DOHH2 (cell line): ENCODE measurements at regions not wholly inside any gene's neighbourhood (a gene's known extent, or its start where the extent isn't known, plus 50 kb on each side); places are given as distances from the start of the nearest gene placed in this dataset.

ENCODE experiments used
- H3F3A ChIP-seq: fragments of 200-600 bp; sonication (generic), shearing (Covaris generic); 2 replicates; pipeline ENCODE4 v1.6.0; 2016; ENCODE audit warnings: antibody characterized with exemption, mild to moderate bottlenecking; ENCODE audit not compliant: control insufficient read depth, insufficient read depth
- H3K27ac ChIP-seq: fragments of 200-600 bp; sonication (generic); 2 replicates; pipeline ENCODE4 v1.5.1; 2014; ENCODE audit warnings: low read depth, mild to moderate bottlenecking, low read length, moderate library complexity
- H3K27me3 ChIP-seq: fragments of 200-600 bp; sonication (generic); 2 replicates; pipeline ENCODE4 v1.6.1; 2014; ENCODE audit warnings: mild to moderate bottlenecking, low read length, mixed read lengths; ENCODE audit not compliant: control insufficient read depth
- H3K36me3 ChIP-seq: fragments of 200-600 bp; sonication (generic); 2 replicates; pipeline ENCODE4 v1.6.1; 2014; ENCODE audit warnings: mild to moderate bottlenecking, low read length, moderate library complexity, mixed read lengths; ENCODE audit not compliant: control insufficient read depth
- H3K4me1 ChIP-seq: fragments of 200-600 bp; sonication (generic); 2 replicates; pipeline ENCODE4 v1.6.1; 2014; ENCODE audit warnings: mild to moderate bottlenecking, low read length, mixed read lengths; ENCODE audit not compliant: control insufficient read depth
- H3K4me2 ChIP-seq: fragments of 200-600 bp; sonication (generic); 2 replicates; pipeline ENCODE4 v1.6.0; 2014; ENCODE audit warnings: mild to moderate bottlenecking, low read length, moderate library complexity
- H3K4me3 ChIP-seq: fragments of 200-600 bp; sonication (generic); 2 replicates; pipeline ENCODE4 v1.5.1; 2014; ENCODE audit warnings: mild to moderate bottlenecking, low read length, mixed read lengths
- H3K79me2 ChIP-seq: fragments of 200-600 bp; sonication (generic); 2 replicates; pipeline ENCODE4 v1.6.1; 2014; ENCODE audit warnings: mild to moderate bottlenecking, low read length, mixed read lengths; ENCODE audit not compliant: control insufficient read depth
- H3K9me2 ChIP-seq: fragments of 200-600 bp; sonication (generic); replicated peaks from 2 replicates; pipeline ENCODE4 v1.6.1; 2014; ENCODE audit warnings: mild to moderate bottlenecking, low read length, mixed read lengths; ENCODE audit not compliant: control insufficient read depth
- H3K9me3 ChIP-seq: fragments of 200-600 bp; sonication (generic); 2 replicates; pipeline ENCODE4 v1.6.1; 2014; ENCODE audit warnings: antibody characterized with exemption, low read length, mixed read lengths; ENCODE audit not compliant: control insufficient read depth, insufficient read depth
- H4K20me1 ChIP-seq: fragments of 200-600 bp; sonication (generic); 2 replicates; pipeline ENCODE4 v1.6.0; 2014; ENCODE audit warnings: low read depth, mild to moderate bottlenecking, antibody characterized with exemption, low read length, moderate library complexity; ENCODE audit not compliant: control insufficient read depth, insufficient read depth
- CTCF ChIP-seq: fragments of 200-600 bp; sonication (generic); IDR thresholded peaks from one replicate; pipeline ENCODE4 v1.5.1; 2014; ENCODE audit warnings: antibody characterized with exemption, mild to moderate bottlenecking, low read depth, low read length; ENCODE audit not compliant: poor library complexity, severe bottlenecking
- EZH2phosphoT487 ChIP-seq: fragments of 200-600 bp; sonication (generic); IDR thresholded peaks from 2 replicates; pipeline ENCODE4 v1.6.1; 2017; ENCODE audit warnings: borderline replicate concordance, mild to moderate bottlenecking, antibody characterized with exemption, low read length, moderate library complexity, mixed read lengths

DNA sequence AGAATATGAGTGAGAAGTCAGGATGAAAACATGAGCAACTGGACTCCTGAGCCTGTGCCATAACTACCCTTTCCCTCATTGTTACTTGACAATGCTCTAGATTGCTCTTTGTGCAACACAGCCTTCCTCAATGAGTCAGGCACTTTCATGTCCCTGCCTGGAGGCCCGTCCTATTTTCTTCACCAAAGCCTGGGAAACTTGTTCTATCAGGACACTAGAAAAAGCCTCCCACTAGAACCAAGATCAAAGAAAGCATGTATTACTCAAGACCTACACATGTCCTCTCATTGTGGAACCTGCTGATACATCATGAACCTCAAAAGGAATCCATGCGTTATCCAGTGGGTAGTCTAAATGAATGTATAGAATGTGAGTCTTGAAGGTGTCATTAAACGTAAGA is 624.5 kb downstream of the TOX3 start:
- H3K4me1 ChIP-seq = no peaks in the 10 kb centered on the region
- TF ChIP-seq CTCF = no peak
- TF ChIP-seq EZH2phosphoT487 = no peak
- H3K36me3 ChIP-seq = no peaks in the 10 kb centered on the region
- no peaks in the 10 kb centered on the region for H3K9me2 ChIP-seq
- H3K79me2 ChIP-seq = no peaks in the 10 kb centered on the region
- H4K20me1 ChIP-seq = no peaks in the 10 kb centered on the region
- H3K27ac ChIP-seq = no peak overlapping the region
- H3K4me3 ChIP-seq = no peak overlapping the region
- H3K27me3 ChIP-seq = no peaks in the 10 kb centered on the region
- H3F3A ChIP-seq = no peaks in the 10 kb centered on the region
- H3K4me2 ChIP-seq = no peak overlapping the region
- no peaks in the 10 kb centered on the region for H3K9me3 ChIP-seq

GRCh38 chr16:51919736-51920135 is 627.2 kb downstream of the TOX3 start:
- Histone ChIP-seq H3K4me3 (no peak overlapping the region), H3K4me2 (no peak overlapping the region), H3K9me2 (no peaks in the 10 kb centered on the region), H3K79me2 (no peaks in the 10 kb centered on the region), H3K4me1 (no peaks in the 10 kb centered on the region), H3F3A (no peaks in the 10 kb centered on the region), H3K36me3 (no peaks in the 10 kb centered on the region), H3K27me3 (no peaks in the 10 kb centered on the region), H3K9me3 (no peaks in the 10 kb centered on the region), H4K20me1 (no peaks in the 10 kb centered on the region), H3K27ac (no peak overlapping the region)
- no peak for TF ChIP-seq EZH2phosphoT487
- no peak for TF ChIP-seq CTCF

GRCh38 chr16:51916814-51917213 is 630.1 kb downstream of the TOX3 start:
- H3K4me3 ChIP-seq = no peak overlapping the region

More at GRCh38 chr16:51916814-51917213, 630.1 kb downstream of the TOX3 start:
- Histone ChIP-seq H3K4me2 (no peak overlapping the region), H3K27me3 (no peaks in the 10 kb centered on the region), H3K79me2 (no peaks in the 10 kb centered on the region), H3F3A (no peaks in the 10 kb centered on the region), H3K9me2 (no peaks in the 10 kb centered on the region), H4K20me1 (no peaks in the 10 kb centered on the region), H3K36me3 (no peaks in the 10 kb centered on the region), H3K4me1 (no peaks in the 10 kb centered on the region), H3K9me3 (no peaks in the 10 kb centered on the region), H3K27ac (no peak overlapping the region)
- TF ChIP-seq EZH2phosphoT487 = no peak
- no peak for TF ChIP-seq CTCF
